ENCODE measurements at regions not wholly inside any gene's neighbourhood (a gene's known extent, or its start where the extent isn't known, plus 50 kb on each side); places are given as distances from the start of the nearest gene placed in this dataset.

GRCh38 chr9:89878003-89878411, 273.2 kb downstream of the GADD45G start:
- ATAC-seq: no peak
- intact Hi-C loops (cut with DNase I): no loop called here
- Histone ChIP-seq H3K4me3 (no peak overlapping the region), H3K27ac (no peak overlapping the region), H3K27me3 (no peaks in the 10 kb centered on the region), H3K36me3 (no peaks in the 10 kb centered on the region), H3K9me3 (no peaks in the 10 kb centered on the region), H3K4me1 (peaks cover 9 to 18% of the 10 kb centered on the region in 2 donors)
- TF ChIP-seq, protein P1, sequence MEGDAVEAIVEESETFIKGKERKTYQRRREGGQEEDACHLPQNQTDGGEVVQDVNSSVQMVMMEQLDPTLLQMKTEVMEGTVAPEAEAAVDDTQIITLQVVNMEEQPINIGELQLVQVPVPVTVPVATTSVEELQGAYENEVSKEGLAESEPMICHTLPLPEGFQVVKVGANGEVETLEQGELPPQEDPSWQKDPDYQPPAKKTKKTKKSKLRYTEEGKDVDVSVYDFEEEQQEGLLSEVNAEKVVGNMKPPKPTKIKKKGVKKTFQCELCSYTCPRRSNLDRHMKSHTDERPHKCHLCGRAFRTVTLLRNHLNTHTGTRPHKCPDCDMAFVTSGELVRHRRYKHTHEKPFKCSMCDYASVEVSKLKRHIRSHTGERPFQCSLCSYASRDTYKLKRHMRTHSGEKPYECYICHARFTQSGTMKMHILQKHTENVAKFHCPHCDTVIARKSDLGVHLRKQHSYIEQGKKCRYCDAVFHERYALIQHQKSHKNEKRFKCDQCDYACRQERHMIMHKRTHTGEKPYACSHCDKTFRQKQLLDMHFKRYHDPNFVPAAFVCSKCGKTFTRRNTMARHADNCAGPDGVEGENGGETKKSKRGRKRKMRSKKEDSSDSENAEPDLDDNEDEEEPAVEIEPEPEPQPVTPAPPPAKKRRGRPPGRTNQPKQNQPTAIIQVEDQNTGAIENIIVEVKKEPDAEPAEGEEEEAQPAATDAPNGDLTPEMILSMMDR (IDR thresholded peaks at IDR 0.05): no peak
- peak in 2 of 4 donors; percentile 4 to 38 for DNase-seq

GRCh38 chr9:89878687-89879086, 273.9 kb downstream of the GADD45G start:
- peaks cover 9 to 18% of the 10 kb centered on the region in 2 donors for H3K4me1 ChIP-seq
- TF ChIP-seq, protein P1 (IDR thresholded peaks at IDR 0.05): no peak
- no peaks in the 10 kb centered on the region for H3K27me3 ChIP-seq
- H3K27ac ChIP-seq: no peak overlapping the region
- H3K9me3 ChIP-seq: no peaks in the 10 kb centered on the region
- intact Hi-C loops (cut with DNase I): no loop called here
- peak in 2 of 4 donors; percentile 38 to 69 for DNase-seq
- H3K36me3 ChIP-seq: no peaks in the 10 kb centered on the region
- no peak overlapping the region for H3K4me3 ChIP-seq
- ATAC-seq: peak; percentile 64

- peaks cover 8 to 16% of the 10 kb centered on the region in 2 donors for H3K4me1 ChIP-seq
- H3K36me3 ChIP-seq: no peaks in the 10 kb centered on the region
- H3K27me3 ChIP-seq: no peaks in the 10 kb centered on the region
- intact Hi-C loops (cut with DNase I): no loop called here
- DNase-seq (peak in 1 of 4 donors; percentile 31), ATAC-seq (no peak)
- no peak overlapping the region for H3K27ac ChIP-seq
- H3K9me3 ChIP-seq: no peaks in the 10 kb centered on the region
- H3K4me3 ChIP-seq: no peak overlapping the region
- TF ChIP-seq, protein P1 (IDR thresholded peaks at IDR 0.05): no peak
Measured at GRCh38 chr9:89879276-89879675, 274.5 kb downstream of the GADD45G start.

- Histone ChIP-seq H3K4me1 (peaks cover 4 to 12% of the 10 kb centered on the region in 2 donors), H3K27me3 (no peaks in the 10 kb centered on the region), H3K36me3 (no peaks in the 10 kb centered on the region), H3K9me3 (no peaks in the 10 kb centered on the region), H3K4me3 (no peak overlapping the region), H3K27ac (no peak overlapping the region)
- TF ChIP-seq, protein P1 (IDR thresholded peaks at IDR 0.05): no peak
- DNase-seq: no peak
- intact Hi-C loops (cut with DNase I): no loop called here
- ATAC-seq: no peak
Measured at GRCh38 chr9:89879701-89880100, 274.9 kb downstream of the GADD45G start.

DNA sequence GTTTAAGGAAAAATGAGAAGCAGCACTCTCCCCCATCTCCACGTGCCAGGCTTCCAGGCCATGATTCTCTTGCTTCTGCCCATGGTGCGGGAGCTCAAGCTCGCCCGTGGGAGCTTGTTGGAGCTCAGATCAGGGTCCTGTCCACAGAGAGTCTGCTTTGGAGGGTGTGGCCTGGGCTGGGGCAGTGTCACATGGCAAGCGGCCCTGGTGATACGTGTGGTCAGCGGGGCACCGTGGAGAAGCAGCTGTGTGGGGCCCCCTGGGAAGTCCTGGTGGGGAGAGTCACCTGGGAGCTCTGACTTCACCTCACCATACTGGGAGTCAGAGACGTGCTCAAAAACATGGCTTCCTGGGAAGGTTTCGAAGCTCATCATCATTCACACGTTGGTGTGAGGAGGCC, 275.3 kb downstream of the GADD45G start:
- Histone ChIP-seq H3K27me3 (no peaks in the 10 kb centered on the region), H3K27ac (no peak overlapping the region), H3K36me3 (no peaks in the 10 kb centered on the region), H3K4me3 (no peak overlapping the region), H3K4me1 (peaks cover 0 to 7% of the 10 kb centered on the region in 2 donors), H3K9me3 (no peaks in the 10 kb centered on the region)
- ATAC-seq (no peak), DNase-seq (no peak)
- TF ChIP-seq, protein P1 (IDR thresholded peaks at IDR 0.05): no peak
- intact Hi-C loops (cut with DNase I): no loop called here
